ENCODE measurements at regions not wholly inside any gene's neighbourhood (a gene's known extent, or its start where the extent isn't known, plus 50 kb on each side); places are given as distances from the start of the nearest gene placed in this dataset.

GRCh38 chr1:59013276-59013927 lies 229.6 kb upstream of the JUN start:
- in situ Hi-C loops (cut with MboI; ENCODE audit: low pct_unique_long_range_greater_than_20kb, low sequenced_read_pairs, unreplicated experiment), result loop anchor here (25.0 kb wide), 1 partner anchor 201 kb away; no protein-coding TSS in a partner anchor
- DNase-seq (ENCODE audit: low spot score), result no peak
- no peak for TF ChIP-seq CTCF (IDR thresholded peaks at IDR 0.05; ENCODE audit: extremely low read depth, insufficient read depth, missing control alignments)

- no peak for TF ChIP-seq CTCF (IDR thresholded peaks at IDR 0.05; ENCODE audit: extremely low read depth, insufficient read depth, missing control alignments)
- in situ Hi-C loops (cut with MboI; ENCODE audit: low pct_unique_long_range_greater_than_20kb, low sequenced_read_pairs, unreplicated experiment), result loop anchor here (25.0 kb wide), 1 partner anchor 202 kb away; no protein-coding TSS in a partner anchor
- no peak for DNase-seq (ENCODE audit: low spot score)
Observed at GRCh38 chr1:59013928-59014279, 230.1 kb upstream of the JUN start.

- no peak for TF ChIP-seq CTCF (IDR thresholded peaks at IDR 0.05; ENCODE audit: extremely low read depth, insufficient read depth, missing control alignments)
- DNase-seq (ENCODE audit: low spot score), result no peak
- in situ Hi-C loops (cut with MboI; ENCODE audit: low pct_unique_long_range_greater_than_20kb, low sequenced_read_pairs, unreplicated experiment), result loop anchor here (25.0 kb wide), 1 partner anchor 203 kb away; no protein-coding TSS in a partner anchor
Observed at GRCh38 chr1:59014827-59015226, 231.0 kb upstream of the JUN start.

- no peak for TF ChIP-seq CTCF (IDR thresholded peaks at IDR 0.05; ENCODE audit: extremely low read depth, insufficient read depth, missing control alignments)
- in situ Hi-C loops (cut with MboI; ENCODE audit: low pct_unique_long_range_greater_than_20kb, low sequenced_read_pairs, unreplicated experiment), result loop anchor here (25.0 kb wide), 1 partner anchor 203 kb away; no protein-coding TSS in a partner anchor
- no peak for DNase-seq (ENCODE audit: low spot score)
Observed at GRCh38 chr1:59015708-59016107, 231.9 kb upstream of the JUN start.

GRCh38 chr1:59016390-59016789 lies 232.5 kb upstream of the JUN start:
- in situ Hi-C loops (cut with MboI; ENCODE audit: low pct_unique_long_range_greater_than_20kb, low sequenced_read_pairs, unreplicated experiment), result loop anchor here (25.0 kb wide), 1 partner anchor 204 kb away; no protein-coding TSS in a partner anchor
- DNase-seq (ENCODE audit: low spot score), result no peak
- no peak for TF ChIP-seq CTCF (IDR thresholded peaks at IDR 0.05; ENCODE audit: extremely low read depth, insufficient read depth, missing control alignments)

GRCh38 chr1:59017501-59018231 lies 233.8 kb upstream of the JUN start:
- in situ Hi-C loops (cut with MboI; ENCODE audit: low pct_unique_long_range_greater_than_20kb, low sequenced_read_pairs, unreplicated experiment), result loop anchor here (25.0 kb wide), 1 partner anchor 205 kb away; no protein-coding TSS in a partner anchor
- DNase-seq (ENCODE audit: low spot score), result no peak
- no peak for TF ChIP-seq CTCF (IDR thresholded peaks at IDR 0.05; ENCODE audit: extremely low read depth, insufficient read depth, missing control alignments)
